Neutrophil (primary cell): ENCODE measurements at regions not wholly inside any gene's neighbourhood (a gene's known extent, or its start where the extent isn't known, plus 50 kb on each side); places are given as distances from the start of the nearest gene placed in this dataset.

Experiments
- H3K27ac ChIP-seq: fragments of 200-600 bp; sonication (generic); 2 replicates; pipeline ENCODE4 v1.5.1; 2016; ENCODE audit warnings: mild to moderate bottlenecking, moderate library complexity
- H3K27me3 ChIP-seq: fragments of 200-600 bp; sonication (generic); 2 replicates; pipeline ENCODE4 v1.6.0; 2016; ENCODE audit warnings: mild to moderate bottlenecking
- H3K36me3 ChIP-seq: fragments of 200-600 bp; sonication (generic); 2 replicates; pipeline ENCODE4 v1.5.1; 2017
- H3K4me1 ChIP-seq, 2 experiments: fragments of 200-600 bp in 1 of 2; sonication (generic) in 1 of 2; 1 replicate in 1 of 2; 2 replicates in 1 of 2; pipeline versions ENCODE4 v1.5.1 to v1.6.1; 2013 to 2016; ENCODE audit warnings: low read depth in 1 of 2, low read length in 1 of 2, mild to moderate bottlenecking in 1 of 2, moderate library complexity in 1 of 2; ENCODE audit not compliant: control insufficient read depth in 1 of 2, insufficient read depth in 1 of 2
- H3K4me3 ChIP-seq, 2 experiments: fragments of 200-600 bp in 1 of 2; sonication (generic) in 1 of 2; 1 replicate in 1 of 2; 2 replicates in 1 of 2; pipeline ENCODE4 v1.5.1; 2013 to 2016; ENCODE audit warnings: low read depth in 1 of 2, low read length in 1 of 2, mild to moderate bottlenecking in 1 of 2, moderate library complexity in 1 of 2
- H3K9me3 ChIP-seq: fragments of 200-600 bp; sonication (generic); 2 replicates; pipeline ENCODE4 v1.5.1; 2016
- CTCF ChIP-seq: fragments of 200-600 bp; sonication (generic); IDR thresholded peaks from 2 replicates; pipeline ENCODE4 v1.5.1; 2016; ENCODE audit warnings: antibody characterized with exemption

GRCh38 chr4:151952711-151953254, 192.0 kb upstream of the GATB start:
- no peak overlapping the region for H3K4me3 ChIP-seq
- no peaks in the 10 kb centered on the region for H3K4me1 ChIP-seq
- no peaks in the 10 kb centered on the region for H3K36me3 ChIP-seq
- H3K27me3 ChIP-seq: no peaks in the 10 kb centered on the region
- no peak for TF ChIP-seq CTCF
- no peak overlapping the region for H3K27ac ChIP-seq
- no peaks in the 10 kb centered on the region for H3K9me3 ChIP-seq

DNA sequence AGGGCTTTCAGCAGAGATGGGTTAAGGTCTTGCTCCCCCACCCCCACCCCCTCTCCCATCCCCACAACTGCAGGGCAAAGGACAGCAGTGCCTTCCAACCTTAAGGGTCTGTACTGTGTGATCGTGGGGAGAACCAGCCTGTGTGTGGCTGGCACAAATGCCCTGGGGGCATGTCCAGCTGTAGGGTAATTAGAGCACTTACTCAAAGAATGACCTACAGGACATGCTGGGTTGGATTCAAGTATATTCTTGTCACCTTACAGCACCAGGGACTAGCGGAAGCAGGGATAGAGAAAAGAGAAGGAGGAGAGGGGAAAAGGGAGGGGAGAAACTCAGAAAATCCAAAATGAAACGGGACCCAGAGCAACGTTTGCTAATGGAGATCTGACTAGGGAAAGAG, 191.3 kb upstream of the GATB start:
- H3K27me3 ChIP-seq: no peaks in the 10 kb centered on the region
- TF ChIP-seq CTCF: no peak
- H3K4me3 ChIP-seq: no peak overlapping the region
- no peaks in the 10 kb centered on the region for H3K4me1 ChIP-seq
- no peaks in the 10 kb centered on the region for H3K36me3 ChIP-seq
- no peaks in the 10 kb centered on the region for H3K9me3 ChIP-seq
- no peak overlapping the region for H3K27ac ChIP-seq

DNA sequence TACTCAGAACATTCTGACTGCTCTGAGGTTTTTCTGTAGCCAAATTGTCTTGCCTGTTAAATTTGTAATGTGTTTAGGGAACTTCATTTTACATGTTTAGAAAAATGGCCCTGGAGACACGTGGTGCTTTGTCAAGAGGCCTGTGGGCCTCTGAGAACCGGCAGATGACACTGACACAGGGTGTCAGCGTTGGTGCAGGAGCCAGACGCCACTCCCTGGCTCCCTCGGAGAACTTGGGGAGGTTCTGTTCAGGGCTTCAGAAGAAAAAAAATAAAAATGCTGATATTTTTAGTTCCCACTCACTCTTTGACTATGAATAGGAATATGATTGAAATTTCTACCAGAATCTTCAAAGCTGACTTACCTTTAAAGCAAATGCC, 190.9 kb upstream of the GATB start:
- H3K9me3 ChIP-seq: peaks cover 2% of the 10 kb centered on the region
- no peaks in the 10 kb centered on the region for H3K4me1 ChIP-seq
- no peak overlapping the region for H3K4me3 ChIP-seq
- no peak overlapping the region for H3K27ac ChIP-seq
- no peaks in the 10 kb centered on the region for H3K27me3 ChIP-seq
- no peak for TF ChIP-seq CTCF
- no peaks in the 10 kb centered on the region for H3K36me3 ChIP-seq

DNA sequence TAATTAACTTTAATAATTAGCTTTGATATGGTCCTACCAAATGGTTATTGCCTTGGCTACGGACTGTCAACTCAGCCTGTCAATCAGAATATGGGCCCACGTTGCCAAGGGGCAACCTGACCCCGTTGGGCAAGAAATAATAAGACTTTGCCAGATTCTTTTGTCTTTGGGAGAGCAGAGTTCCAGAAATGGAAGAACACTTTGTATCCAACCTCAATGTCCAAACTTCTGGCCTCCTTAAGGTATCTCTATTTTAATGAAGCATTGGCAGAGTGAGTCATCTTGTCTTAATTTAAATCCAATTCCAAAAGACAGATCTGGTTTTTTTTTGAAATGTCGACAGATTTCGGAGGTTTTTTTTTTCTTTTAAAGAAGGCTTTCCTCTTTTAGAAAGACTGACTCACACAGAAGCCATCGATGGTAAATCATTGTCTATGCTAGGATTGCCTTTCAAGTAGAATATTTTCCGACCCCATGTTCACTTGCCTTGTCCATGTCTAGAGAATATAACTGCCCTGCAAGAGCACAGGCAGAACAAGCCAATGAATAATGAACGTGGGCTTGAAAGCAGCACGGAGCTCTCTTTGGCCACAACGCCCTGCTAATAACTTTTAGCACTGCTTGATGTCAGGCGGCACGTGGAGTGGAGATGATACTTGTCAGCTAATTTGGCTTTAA, 190.3 kb upstream of the GATB start:
- TF ChIP-seq CTCF: no peak
- Histone ChIP-seq H3K9me3 (peaks cover 4% of the 10 kb centered on the region), H3K27ac (no peak overlapping the region), H3K4me3 (no peak overlapping the region), H3K4me1 (no peaks in the 10 kb centered on the region), H3K27me3 (no peaks in the 10 kb centered on the region), H3K36me3 (no peaks in the 10 kb centered on the region)

- Histone ChIP-seq H3K4me1 (no peaks in the 10 kb centered on the region), H3K4me3 (no peak overlapping the region), H3K27me3 (no peaks in the 10 kb centered on the region), H3K27ac (no peak overlapping the region), H3K9me3 (peaks cover 4% of the 10 kb centered on the region), H3K36me3 (no peaks in the 10 kb centered on the region)
- TF ChIP-seq CTCF: no peak
These were observed 187.7 kb upstream of the GATB start for GRCh38 chr4:151948351-151949016.
